Tibial artery (tissue), 4 donors: ENCODE measurements at regions not wholly inside any gene's neighbourhood (a gene's known extent, or its start where the extent isn't known, plus 50 kb on each side); places are given as distances from the start of the nearest gene placed in this dataset.

Experiments used
- DNase-seq, 2 donors: peaks; one replicate each; pipeline ENCODE4 v3.0.0-alpha.2; 2019
- H3K27ac ChIP-seq, 2 donors: fragments of 200-600 bp; sonication (generic) in 1 of 2; 1 replicate in 1 of 2; 2 replicates in 1 of 2; pipeline ENCODE4 v1.5.1; 2018 to 2019; ENCODE audit warnings: mild to moderate bottlenecking in 1 of 2
- H3K27me3 ChIP-seq, 2 donors: fragments of 200-600 bp; sonication (generic) in 1 of 2; one replicate each; pipeline versions ENCODE4 v1.5.1 to v1.6.0; 2016 to 2019
- H3K36me3 ChIP-seq, 3 donors: fragments of 200-600 bp; sonication (generic) in 2 of 3; one replicate each; pipeline ENCODE4 v1.5.1; 2016 to 2019; ENCODE audit warnings: mild to moderate bottlenecking in 2 of 3
- H3K4me1 ChIP-seq, 4 donors: fragments of 200-600 bp; sonication (generic) in 2 of 4; 1 replicate in 3 of 4; 2 replicates in 1 of 4; pipeline ENCODE4 v1.5.1; 2016 to 2019
- H3K4me3 ChIP-seq, 2 donors: fragments of 200-600 bp; sonication (generic) in 1 of 2; 1 replicate in 1 of 2; 2 replicates in 1 of 2; pipeline ENCODE4 v1.5.1; 2018 to 2019; ENCODE audit warnings: mild to moderate bottlenecking in 2 of 2
- H3K9me3 ChIP-seq, 3 donors: fragments of 200-600 bp; sonication (generic) in 1 of 3; one replicate each; pipeline ENCODE4 v1.5.1; 2016 to 2019
- intact Hi-C: fragments of 100-400 bp; cut with DNase I; formaldehyde crosslinking; loops from one replicate; pipeline ENCODE4 v1.15.0; 2023; ENCODE audit warnings: low total_unique reads
- TF ChIP-seq, protein P1 (sequence below), 2 experiments: fragments of 200-600 bp in 1 of 2; fragments of 450-650 bp in 1 of 2; IDR thresholded peaks; one replicate each; pipeline ENCODE4 v1.5.1; 2017 to 2019; ENCODE audit warnings: antibody characterized with exemption in 2 of 2, mild to moderate bottlenecking in 1 of 2, moderate library complexity in 1 of 2

DNA sequence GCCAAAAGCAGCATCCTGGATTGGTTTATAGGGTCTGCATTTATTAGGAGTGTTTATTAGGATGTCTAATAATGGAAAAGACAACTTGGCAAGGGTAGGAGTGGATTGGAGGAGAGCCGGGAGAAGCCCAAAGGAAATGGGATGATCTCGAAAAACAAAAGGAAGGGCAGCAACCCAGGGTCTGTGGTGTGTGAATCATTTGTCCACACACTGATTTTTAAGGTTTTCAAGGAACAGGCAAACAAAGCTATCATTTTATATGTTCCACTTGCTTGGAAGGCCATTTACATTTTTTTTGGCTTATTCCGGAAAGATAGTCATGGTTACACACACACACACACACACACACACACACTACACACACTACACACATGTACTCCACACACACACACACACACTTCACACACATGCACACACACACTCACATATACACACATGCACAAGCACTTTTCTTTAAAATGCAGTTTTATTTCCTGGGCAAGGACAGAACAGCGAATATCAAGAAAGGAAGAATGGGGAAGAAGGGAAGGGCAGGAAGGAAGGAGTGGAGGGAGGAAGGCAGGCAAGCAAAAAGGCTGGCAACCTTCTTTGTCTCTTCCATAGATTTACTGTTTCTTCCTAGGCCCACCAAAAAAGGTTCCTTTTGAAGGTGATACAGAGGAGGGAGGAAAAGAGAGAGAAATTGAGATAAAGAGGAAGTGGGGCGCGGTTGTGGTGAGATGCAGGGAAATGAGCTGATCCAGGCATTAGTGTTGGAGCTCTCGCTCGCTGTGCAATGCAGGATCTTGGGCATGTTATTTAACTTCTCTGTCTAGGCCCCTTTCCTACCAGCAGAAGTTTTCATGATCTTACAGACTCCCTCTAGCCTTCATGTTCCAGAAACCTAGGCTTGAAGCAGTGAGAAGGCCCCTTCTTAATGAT, 88.6 kb upstream of the MAML3 start:
- intact Hi-C loops, result no loop called here
- H3K9me3 ChIP-seq, result no peaks in the 10 kb centered on the region
- H3K4me3 ChIP-seq, result no peak overlapping the region
- peaks cover 0 to 25% (median 23%) of the 10 kb centered on the region in 4 donors for H3K4me1 ChIP-seq
- TF ChIP-seq, protein P1, sequence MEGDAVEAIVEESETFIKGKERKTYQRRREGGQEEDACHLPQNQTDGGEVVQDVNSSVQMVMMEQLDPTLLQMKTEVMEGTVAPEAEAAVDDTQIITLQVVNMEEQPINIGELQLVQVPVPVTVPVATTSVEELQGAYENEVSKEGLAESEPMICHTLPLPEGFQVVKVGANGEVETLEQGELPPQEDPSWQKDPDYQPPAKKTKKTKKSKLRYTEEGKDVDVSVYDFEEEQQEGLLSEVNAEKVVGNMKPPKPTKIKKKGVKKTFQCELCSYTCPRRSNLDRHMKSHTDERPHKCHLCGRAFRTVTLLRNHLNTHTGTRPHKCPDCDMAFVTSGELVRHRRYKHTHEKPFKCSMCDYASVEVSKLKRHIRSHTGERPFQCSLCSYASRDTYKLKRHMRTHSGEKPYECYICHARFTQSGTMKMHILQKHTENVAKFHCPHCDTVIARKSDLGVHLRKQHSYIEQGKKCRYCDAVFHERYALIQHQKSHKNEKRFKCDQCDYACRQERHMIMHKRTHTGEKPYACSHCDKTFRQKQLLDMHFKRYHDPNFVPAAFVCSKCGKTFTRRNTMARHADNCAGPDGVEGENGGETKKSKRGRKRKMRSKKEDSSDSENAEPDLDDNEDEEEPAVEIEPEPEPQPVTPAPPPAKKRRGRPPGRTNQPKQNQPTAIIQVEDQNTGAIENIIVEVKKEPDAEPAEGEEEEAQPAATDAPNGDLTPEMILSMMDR (IDR thresholded peaks at IDR 0.05), result no peak
- no peaks in the 10 kb centered on the region for H3K27me3 ChIP-seq
- no peaks in the 10 kb centered on the region for H3K36me3 ChIP-seq
- peak overlapping the region in 1 of 2 donors; percentile 7 for H3K27ac ChIP-seq
- no peak for DNase-seq

DNA sequence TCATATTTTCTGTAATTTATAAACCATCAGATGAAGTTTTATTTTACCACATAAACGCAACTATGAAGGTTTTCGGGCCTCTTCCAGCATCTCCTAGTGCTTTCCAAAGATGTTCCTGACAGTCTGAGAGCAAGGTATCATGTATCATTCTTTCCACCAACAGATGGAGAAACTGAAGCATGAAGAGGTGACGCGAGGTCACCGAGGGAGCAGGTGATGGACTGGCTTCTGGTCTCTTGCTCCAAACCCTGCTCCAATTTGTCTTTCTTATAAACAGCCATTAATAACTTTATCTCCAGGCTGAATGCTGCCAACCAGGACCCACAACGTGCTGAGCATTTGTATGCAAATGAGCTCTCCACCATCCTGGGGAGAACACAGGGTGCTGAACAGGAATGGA, 86.3 kb upstream of the MAML3 start:
- no peak overlapping the region for H3K27ac ChIP-seq
- peaks cover 0 to 33% (median 29%) of the 10 kb centered on the region in 4 donors for H3K4me1 ChIP-seq
- DNase-seq, result no peak
- no peaks in the 10 kb centered on the region for H3K27me3 ChIP-seq
- TF ChIP-seq, protein P1 (IDR thresholded peaks at IDR 0.05), result no peak
- H3K4me3 ChIP-seq, result no peak overlapping the region
- no peaks in the 10 kb centered on the region for H3K9me3 ChIP-seq
- no peaks in the 10 kb centered on the region for H3K36me3 ChIP-seq
- intact Hi-C loops, result no loop called here

DNA sequence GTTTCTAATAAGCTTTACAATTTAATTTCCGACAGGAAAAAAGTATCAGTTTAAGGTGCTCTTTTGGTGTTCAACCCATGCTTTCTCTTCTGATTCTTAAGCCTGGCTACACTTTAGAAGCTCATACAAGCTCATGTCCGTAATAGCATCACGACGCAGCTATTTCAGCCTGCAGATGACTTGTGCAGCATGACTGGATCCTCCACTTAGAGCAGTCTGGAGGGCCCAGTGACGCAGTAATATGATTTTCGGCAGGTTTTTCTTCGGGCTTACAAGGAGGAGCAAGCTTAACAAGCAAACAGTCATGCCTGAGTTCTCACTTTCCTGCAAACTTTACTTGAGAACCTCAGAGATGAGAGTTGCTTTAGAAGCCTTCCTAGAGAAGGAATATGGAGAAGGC, 85.3 kb upstream of the MAML3 start:
- no peaks in the 10 kb centered on the region for H3K27me3 ChIP-seq
- intact Hi-C loops, result no loop called here
- no peak overlapping the region for H3K27ac ChIP-seq
- H3K36me3 ChIP-seq, result no peaks in the 10 kb centered on the region
- DNase-seq, result no peak
- H3K4me3 ChIP-seq, result no peak overlapping the region
- no peaks in the 10 kb centered on the region for H3K9me3 ChIP-seq
- peaks cover 0 to 35% (median 29%) of the 10 kb centered on the region in 4 donors for H3K4me1 ChIP-seq
- TF ChIP-seq, protein P1 (IDR thresholded peaks at IDR 0.05), result no peak

DNA sequence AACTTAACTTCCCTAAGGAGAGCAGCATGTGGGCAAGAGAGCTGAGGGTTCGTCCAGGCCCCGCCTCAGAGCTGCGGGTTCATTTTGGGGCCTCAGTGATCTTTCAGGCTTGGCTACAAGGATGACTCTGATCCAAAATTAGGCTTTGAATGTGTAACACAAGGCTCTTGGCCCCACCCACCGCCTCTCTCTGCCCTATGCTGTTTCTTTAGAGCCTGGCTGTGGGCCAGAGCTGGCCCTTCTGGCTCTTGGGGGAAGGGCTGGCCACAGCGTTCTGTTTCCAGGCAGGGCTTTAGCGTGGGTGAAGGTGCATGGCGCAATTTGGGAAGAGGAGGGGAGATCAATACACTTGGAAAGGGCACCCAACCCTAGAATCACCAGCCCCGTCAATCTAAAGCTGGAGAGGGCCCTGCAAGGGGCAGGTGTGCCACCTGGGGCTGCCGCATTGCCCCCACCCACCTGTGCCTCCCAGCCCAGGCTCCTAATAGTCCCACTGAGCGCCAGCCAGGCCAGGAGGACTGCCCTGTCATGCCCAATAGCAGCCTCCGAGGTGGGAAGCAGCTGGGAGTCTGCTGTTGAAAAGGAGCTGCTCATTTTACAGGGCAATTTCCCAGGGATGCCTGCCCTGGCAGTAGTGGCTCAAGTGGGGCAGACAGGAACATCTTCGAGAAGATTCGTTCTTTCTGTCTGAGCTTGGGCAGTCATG, 84.5 kb upstream of the MAML3 start:
- DNase-seq, result peak; percentile 94 to 96
- peak overlapping the region; percentile 4 to 39 for H3K4me3 ChIP-seq
- TF ChIP-seq, protein P1 (IDR thresholded peaks at IDR 0.05), result no peak
- no peaks in the 10 kb centered on the region for H3K36me3 ChIP-seq
- H3K27me3 ChIP-seq, result no peaks in the 10 kb centered on the region
- peak overlapping the region; percentile 70 to 71 for H3K27ac ChIP-seq
- H3K9me3 ChIP-seq, result no peaks in the 10 kb centered on the region
- peaks cover 0 to 42% (median 29%) of the 10 kb centered on the region in 4 donors for H3K4me1 ChIP-seq
- intact Hi-C loops, result no loop called here

DNA sequence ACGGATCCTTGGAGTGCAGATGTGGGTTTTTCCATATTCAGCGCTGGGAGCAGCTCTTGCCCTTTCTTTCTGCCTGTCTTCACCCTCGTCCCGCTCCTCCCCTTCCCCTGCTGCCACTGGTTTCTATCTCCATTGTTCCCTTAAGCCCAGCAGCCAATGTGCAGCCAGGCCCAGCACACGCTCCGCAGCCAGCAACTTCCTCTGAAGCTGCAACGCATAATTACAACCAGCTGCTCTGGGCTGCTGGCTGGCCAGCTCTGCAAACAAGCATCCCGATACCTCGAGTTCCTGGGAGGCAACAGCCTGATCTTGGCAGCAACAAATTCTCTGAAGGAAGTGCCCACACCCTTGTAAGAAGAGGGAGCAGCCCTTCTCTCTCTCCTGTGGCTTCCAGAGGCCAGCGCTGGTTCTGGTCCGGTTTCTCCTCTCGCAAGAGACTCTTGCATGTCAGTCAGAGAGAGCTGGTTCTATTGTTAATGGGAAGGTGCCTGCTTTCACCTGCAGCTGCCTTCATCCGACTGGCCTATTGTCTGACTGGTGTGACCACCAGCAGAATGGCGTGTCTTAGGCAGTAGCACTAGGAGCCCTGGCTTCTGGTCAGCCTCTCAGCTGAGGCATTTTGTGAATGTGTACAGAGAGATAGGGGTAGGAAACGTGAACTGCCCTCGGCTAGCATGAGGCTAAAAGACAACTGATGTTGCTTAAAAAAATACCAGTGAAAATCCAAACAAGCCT, 83.8 kb upstream of the MAML3 start:
- Histone ChIP-seq H3K9me3 (no peaks in the 10 kb centered on the region), H3K4me1 (peaks cover 0 to 35% (median 26%) of the 10 kb centered on the region in 4 donors), H3K27me3 (no peaks in the 10 kb centered on the region), H3K36me3 (no peaks in the 10 kb centered on the region), H3K27ac (peak overlapping the region; percentile 70 to 71), H3K4me3 (peak overlapping the region; percentile 4 to 39)
- peak; percentile 83 to 84 for DNase-seq
- intact Hi-C loops, result no loop called here
- TF ChIP-seq, protein P1 (IDR thresholded peaks at IDR 0.05), result no peak
